H1 (cell line): ENCODE measurements at regions not wholly inside any gene's neighbourhood (a gene's known extent, or its start where the extent isn't known, plus 50 kb on each side); places are given as distances from the start of the nearest gene placed in this dataset.

Experiments
- CTCF ChIA-PET: fragments of 300-600 bp; sonication (Branson Sonifier 250); formaldehyde crosslinking; loops from one replicate; lab custom pipeline; 2021; ENCODE audit not compliant: partially characterized antibody; lab: Charles Lee
- POLR2A ChIA-PET: fragments of 300-600 bp; sonication (Branson Sonifier 250); formaldehyde crosslinking; loops from one replicate; lab custom pipeline; 2021; ENCODE audit warnings: inconsistent platforms; ENCODE audit not compliant: partially characterized antibody; lab: Charles Lee
- DNase-seq, 2 experiments: peaks; one replicate each; pipeline versions ENCODE4 v3.0.0 to v3.0.0-alpha.2; 2010 to 2022; ENCODE audit warnings: low spot score in 2 of 2, low read depth in 1 of 2, mixed read lengths in 1 of 2
- FAIRE-seq: peaks from 2 replicates; lab custom pipeline; 2011; peaks lifted over from hg19 to GRCh38; lab: Jason Lieb, UNC
- H2AFZ ChIP-seq: 2 replicates; pipeline ENCODE4 v1.8.1; 2012; ENCODE audit warnings: low read length, inconsistent platforms
- H2AK5ac ChIP-seq: 2 replicates; pipeline ENCODE4 v1.6.1; 2013; ENCODE audit warnings: low read depth, low read length
- H2BK120ac ChIP-seq: replicated peaks from 2 replicates; pipeline ENCODE3; 2013; ENCODE audit warnings: low read depth, low read length, inconsistent platforms
- H2BK12ac ChIP-seq: 2 replicates; pipeline ENCODE4 v1.6.1; 2013; ENCODE audit warnings: low read depth, low read length
- H2BK15ac ChIP-seq: 2 replicates; pipeline ENCODE4 v1.6.1; 2013; ENCODE audit warnings: low read length
- H2BK20ac ChIP-seq: 2 replicates; pipeline ENCODE4 v1.6.1; 2013; ENCODE audit warnings: low read length
- H2BK5ac ChIP-seq: 2 replicates; pipeline ENCODE4 v1.6.1; 2013; ENCODE audit warnings: low read depth, low read length
- H3K14ac ChIP-seq: 2 replicates; pipeline ENCODE4 v1.6.1; 2013; ENCODE audit warnings: inconsistent platforms; ENCODE audit not compliant: insufficient read length
- H3K18ac ChIP-seq: 2 replicates; pipeline ENCODE4 v1.6.1; 2013; ENCODE audit warnings: low read length; ENCODE audit errors: extremely low read depth
- H3K23ac ChIP-seq: 2 replicates; pipeline ENCODE4 v1.6.1; 2013; ENCODE audit warnings: inconsistent platforms; ENCODE audit not compliant: insufficient read length
- H3K23me2 ChIP-seq: 2 replicates; pipeline ENCODE4 v1.6.1; 2013; ENCODE audit warnings: low read depth, low read length
- H3K27ac ChIP-seq: 2 replicates; pipeline ENCODE4 v1.6.1; 2011; ENCODE audit warnings: low read depth, low read length, inconsistent platforms
- H3K27me3 ChIP-seq, 4 experiments: replicated peaks in 1 of 4; 1 replicate in 1 of 4; 2 replicates in 3 of 4; pipeline versions ENCODE4 v1.6.1 to v1.8.1; 2011 to 2013; ENCODE audit warnings: low read length in 3 of 4, mild to moderate bottlenecking in 3 of 4, inconsistent platforms in 2 of 4, mixed read lengths in 2 of 4, moderate library complexity in 1 of 4; ENCODE audit not compliant: control insufficient read depth in 3 of 4, insufficient read depth in 3 of 4; ENCODE audit errors: extremely low read depth in 1 of 4
- H3K36me3 ChIP-seq, 4 experiments: 2 replicates each; pipeline versions ENCODE4 v1.6.1 to v1.8.1; 2011 to 2013; ENCODE audit warnings: mild to moderate bottlenecking in 4 of 4, low read length in 3 of 4, moderate library complexity in 2 of 4, control low read depth in 1 of 4, inconsistent platforms in 1 of 4; ENCODE audit not compliant: insufficient read depth in 4 of 4, control insufficient read depth in 2 of 4
- H3K4ac ChIP-seq: replicated peaks from 2 replicates; pipeline ENCODE3; 2013; ENCODE audit warnings: low read length, low read depth, mixed read lengths, inconsistent platforms; ENCODE audit not compliant: insufficient read length
- H3K4me1 ChIP-seq, 4 experiments: replicated peaks in 1 of 4; 1 replicate in 1 of 4; 2 replicates in 3 of 4; pipeline versions ENCODE4 v1.6.1 to v1.8.1; 2011 to 2013; ENCODE audit warnings: low read length in 3 of 4, inconsistent platforms in 2 of 4, mixed read lengths in 1 of 4; ENCODE audit not compliant: insufficient read depth in 4 of 4, control insufficient read depth in 3 of 4
- H3K4me2 ChIP-seq, 2 experiments: 2 replicates each; pipeline versions ENCODE4 v1.6.1 to v1.8.1; 2011 to 2013; ENCODE audit warnings: low read depth in 2 of 2, low read length in 2 of 2, control low read depth in 1 of 2, inconsistent platforms in 1 of 2, mild to moderate bottlenecking in 1 of 2; ENCODE audit not compliant: insufficient read depth in 1 of 2
- H3K4me3 ChIP-seq, 4 experiments: fragments of 200-600, 300-600 bp in 1 of 4; sonication (generic), shearing (Covaris generic), sonication (Bioruptor Twin) in 1 of 4; 2 replicates each; pipeline versions ENCODE4 v1.5.1 to v1.8.1; 2011 to 2016; ENCODE audit warnings: low read length in 4 of 4, low read depth in 3 of 4, control low read depth in 2 of 4, inconsistent platforms in 2 of 4, mild to moderate bottlenecking in 2 of 4, mixed read lengths in 1 of 4, moderate library complexity in 1 of 4; ENCODE audit not compliant: insufficient read depth in 2 of 4; ENCODE audit errors: extremely low read depth in 1 of 4
- H3K56ac ChIP-seq: replicated peaks from 2 replicates; pipeline ENCODE3; 2013; ENCODE audit warnings: low read depth, mild to moderate bottlenecking, mixed read lengths, low read length, inconsistent platforms; ENCODE audit not compliant: insufficient read length
- H3K79me1 ChIP-seq: 2 replicates; pipeline ENCODE4 v1.6.1; 2013; ENCODE audit warnings: low read depth, low read length, control low read depth
- H3K79me2 ChIP-seq, 2 experiments: 2 replicates each; pipeline versions ENCODE4 v1.6.1 to v1.8.1; 2012 to 2013; ENCODE audit warnings: low read length in 2 of 2, mild to moderate bottlenecking in 2 of 2, inconsistent platforms in 1 of 2; ENCODE audit not compliant: insufficient read depth in 2 of 2, control insufficient read depth in 1 of 2
- H3K9ac ChIP-seq, 4 experiments: replicated peaks in 1 of 4; 1 replicate in 1 of 4; 2 replicates in 3 of 4; pipeline versions ENCODE4 v1.6.1 to v1.8.1; 2011 to 2013; ENCODE audit warnings: low read depth in 3 of 4, low read length in 3 of 4, control low read depth in 2 of 4, mild to moderate bottlenecking in 2 of 4, moderate library complexity in 2 of 4, inconsistent platforms in 1 of 4; ENCODE audit errors: extremely low read depth in 1 of 4
- H3K9me3 ChIP-seq, 2 experiments: 2 replicates each; pipeline versions ENCODE4 v1.6.1 to v1.8.1; 2012 to 2013; ENCODE audit warnings: mild to moderate bottlenecking in 2 of 2, moderate library complexity in 2 of 2, control low read depth in 1 of 2, inconsistent platforms in 1 of 2, low read depth in 1 of 2, low read length in 1 of 2, mixed read lengths in 1 of 2; ENCODE audit not compliant: insufficient read depth in 2 of 2
- H4K20me1 ChIP-seq, 2 experiments: replicated peaks in 1 of 2; 2 replicates each; pipeline versions ENCODE3 to v1.8.1; 2011 to 2013; ENCODE audit warnings: inconsistent platforms in 2 of 2, low read length in 2 of 2, mild to moderate bottlenecking in 1 of 2; ENCODE audit not compliant: insufficient read depth in 2 of 2, control insufficient read depth in 1 of 2
- H4K5ac ChIP-seq: 2 replicates; pipeline ENCODE4 v1.6.1; 2013; ENCODE audit warnings: low read length, low read depth, mixed read lengths, inconsistent platforms; ENCODE audit not compliant: insufficient read length
- H4K8ac ChIP-seq: 2 replicates; pipeline ENCODE4 v1.8.0; 2013; ENCODE audit warnings: mild to moderate bottlenecking, moderate library complexity, low read length, inconsistent platforms; ENCODE audit not compliant: insufficient read depth; ENCODE audit errors: extremely low read depth
- H4K91ac ChIP-seq: replicated peaks from 2 replicates; pipeline ENCODE3; 2013; ENCODE audit warnings: low read length, mixed read lengths, inconsistent platforms; ENCODE audit not compliant: insufficient read length
- BACH1 ChIP-seq: IDR thresholded peaks from 2 replicates; pipeline ENCODE4 v1.6.1; 2012; ENCODE audit warnings: low read length, improper control_type of control experiment
- CBX5 ChIP-seq: fragments of 300-800, 300-1000 bp; sonication (generic); IDR thresholded peaks from 2 replicates; pipeline ENCODE4 v1.7.1; 2016; ENCODE audit warnings: antibody characterized with exemption, low read length, low read depth
- CREB1 ChIP-seq: IDR thresholded peaks from 2 replicates; pipeline ENCODE4 v1.6.1; 2012; ENCODE audit warnings: inconsistent platforms
- KDM5A ChIP-seq: fragments of 200-600 bp; IDR thresholded peaks from 2 replicates; pipeline ENCODE4 v1.7.1; 2012; ENCODE audit warnings: mild to moderate bottlenecking, low read length, inconsistent platforms, mixed read lengths
- NANOG ChIP-seq: IDR thresholded peaks from 2 replicates; pipeline ENCODE4 v1.6.1; 2011; ENCODE audit warnings: low read length, low read depth, mild to moderate bottlenecking, inconsistent platforms; ENCODE audit not compliant: insufficient read depth, poor library complexity, severe bottlenecking
- POLR2AphosphoS5 ChIP-seq: IDR thresholded peaks from 2 replicates; pipeline ENCODE4 v1.6.1; 2011; ENCODE audit warnings: low read depth, low read length
- RNF2 ChIP-seq: fragments of 200-900, 300-1000 bp; sonication (generic); IDR thresholded peaks from 2 replicates; pipeline ENCODE4 v1.7.1; 2016; ENCODE audit warnings: borderline replicate concordance, low read depth, mild to moderate bottlenecking, antibody characterized with exemption, low read length; ENCODE audit not compliant: poor library complexity, severe bottlenecking; ENCODE audit errors: missing control alignments
- SIRT6 ChIP-seq: IDR thresholded peaks from one replicate; pipeline ENCODE4 v1.7.1; 2012; ENCODE audit warnings: low read length, inconsistent platforms
- TAF1 ChIP-seq: IDR thresholded peaks from 2 replicates; pipeline ENCODE4 v1.6.1; 2011; ENCODE audit warnings: mild to moderate bottlenecking, low read depth, low read length
- TEAD4 ChIP-seq: IDR thresholded peaks from 2 replicates; pipeline ENCODE4 v1.6.1; 2012; ENCODE audit warnings: low read depth, low read length, inconsistent platforms, mixed read lengths
- YY1 ChIP-seq: IDR thresholded peaks from 2 replicates; pipeline ENCODE4 v1.6.1; 2011; ENCODE audit warnings: low read depth, mild to moderate bottlenecking, low read length
- WGBS, 2 experiments: shearing (Covaris generic) in 1 of 2; methylation state at CpG; one replicate each; pipeline versions ENCODE4 v1.1.6 to v1.1.7; 2013 to 2015; ENCODE audit warnings: low lambda C conversion rate in 2 of 2, mixed read lengths in 2 of 2, inconsistent platforms in 1 of 2, low coverage in 1 of 2, missing lambda C conversion rate in 1 of 2; ENCODE audit not compliant: insufficient replicate concordance in 2 of 2, insufficient coverage in 1 of 2, insufficient read length in 1 of 2; ENCODE audit errors: extremely low coverage in 1 of 2, missing lambda C conversion rate in 1 of 2; 5-methylcytosine and 5-hydroxymethylcytosine counted together

DNA sequence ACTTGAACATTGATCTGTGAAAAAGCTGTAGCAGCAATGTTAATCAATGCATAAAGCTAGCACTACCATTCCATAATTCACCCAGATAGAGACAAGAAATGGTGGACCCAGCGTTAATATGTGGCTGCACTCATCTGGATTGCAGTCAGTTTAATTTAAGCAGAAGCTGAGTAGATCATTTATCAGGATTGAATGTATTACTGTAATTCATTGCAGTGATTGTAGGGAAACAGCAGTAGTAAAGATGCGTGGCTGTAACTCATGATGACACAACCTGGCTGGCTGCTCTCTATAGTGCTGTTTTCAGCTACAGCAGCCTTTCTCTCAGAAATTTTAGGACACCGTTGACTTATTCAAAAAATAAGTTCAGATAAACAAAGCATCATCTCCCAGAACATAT is 499.5 kb upstream of the SLITRK6 start:
- Histone ChIP-seq H3K56ac (no peak overlapping the region), H2BK5ac (no peak overlapping the region), H3K23me2 (no peaks in the 10 kb centered on the region; the same call in 1 of the 2 replicates), H2BK120ac (no peak overlapping the region), H4K91ac (no peak overlapping the region), H4K8ac (no peak overlapping the region), H3K27ac (no peak overlapping the region), H3K36me3 (no peaks in the 10 kb centered on the region), H2BK12ac (no peak overlapping the region), H3K4ac (no peak overlapping the region), H3K27me3 (no peaks in the 10 kb centered on the region), H4K5ac (no peak overlapping the region), H2BK15ac (no peak overlapping the region), H2AFZ (peak overlapping the region; percentile 66; the same call in 1 of the 2 replicates), H3K79me1 (no peaks in the 10 kb centered on the region), H3K23ac (no peak overlapping the region), H3K4me2 (no peak overlapping the region), H2BK20ac (no peak overlapping the region), H3K18ac (no peak overlapping the region), H4K20me1 (no peaks in the 10 kb centered on the region), H3K9ac (no peak overlapping the region), H2AK5ac (no peak overlapping the region), H3K4me1 (no peaks in the 10 kb centered on the region), H3K14ac (no peak overlapping the region), H3K9me3 (no peaks in the 10 kb centered on the region), H3K79me2 (no peaks in the 10 kb centered on the region), H3K4me3 (no peak overlapping the region)
- 81% methylated on average over 3 of the region's 3 CpGs; no CpG with 5 or more reads in 1 of the 2 experiments for WGBS, 2 experiments
- FAIRE-seq: no peak
- no peak for TF ChIP-seq BACH1
- TF ChIP-seq NANOG: no peak
- TF ChIP-seq RNF2: no peak
- TF ChIP-seq TEAD4: no peak
- no peak for TF ChIP-seq KDM5A
- TF ChIP-seq YY1: no peak
- no peak for TF ChIP-seq TAF1
- no peak for TF ChIP-seq CREB1
- no peak for TF ChIP-seq CBX5
- TF ChIP-seq POLR2AphosphoS5: no peak
- TF ChIP-seq SIRT6: no peak
- DNase-seq: no peak
- ChIA-PET CTCF (no interaction called here), POLR2A (no interaction called here)
